Astrocyte (in vitro differentiated cells and primary cell): ENCODE measurements at regions not wholly inside any gene's neighbourhood (a gene's known extent, or its start where the extent isn't known, plus 50 kb on each side); places are given as distances from the start of the nearest gene placed in this dataset.

ENCODE experiments used
- CTCF ChIP-seq: IDR thresholded peaks from 2 replicates; pipeline ENCODE4 v1.5.1; 2011; ENCODE audit warnings: low read depth, mild to moderate bottlenecking, inconsistent platforms, low read length, moderate library complexity; ENCODE audit not compliant: insufficient read depth
- EZH2 ChIP-seq: IDR thresholded peaks from 2 replicates; pipeline ENCODE4 v1.6.1; 2012; ENCODE audit warnings: mild to moderate bottlenecking, low read length, inconsistent platforms; ENCODE audit not compliant: insufficient read depth

GRCh38 chr9:129350143-129350935 is 172.3 kb upstream of the IER5L start:
- no peak for TF ChIP-seq CTCF
- TF ChIP-seq EZH2, result no peak
